HG03575 (cell line): ENCODE measurements at regions not wholly inside any gene's neighbourhood (a gene's known extent, or its start where the extent isn't known, plus 50 kb on each side); places are given as distances from the start of the nearest gene placed in this dataset.

Experiments used
- ATAC-seq: cut with Tn5 transposase; IDR thresholded peaks from one replicate; pipeline ENCODE4 v1.9.1; 2021; ENCODE audit not compliant: unreplicated experiment, insufficient number of reproducible peaks, low FRiP score; ENCODE audit errors: extremely low read depth

DNA sequence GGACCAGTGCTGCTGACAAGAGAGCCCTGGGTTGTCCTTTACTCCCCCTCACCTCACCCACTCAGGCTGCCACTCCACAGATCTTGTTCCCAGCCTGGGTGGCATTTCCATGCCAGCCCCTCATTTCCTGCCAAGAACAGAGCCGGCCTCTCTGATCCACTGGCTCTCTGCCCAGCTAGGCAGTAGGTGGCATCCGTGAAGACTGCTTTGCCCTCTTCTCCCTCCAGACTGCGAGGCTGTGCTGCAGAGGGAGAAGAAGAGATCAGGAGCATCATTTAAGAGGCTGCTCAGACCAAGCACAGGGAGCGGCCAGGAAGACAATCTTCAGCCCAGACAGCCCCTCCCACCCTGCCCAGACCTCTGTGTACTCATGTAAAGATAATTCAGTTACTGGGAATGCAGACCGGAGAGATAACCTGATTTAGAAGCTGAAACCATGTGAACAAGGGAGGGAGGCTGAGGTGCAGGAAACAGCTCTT lies 126.9 kb upstream of the NCAM1 start:
- ATAC-seq = no peak

DNA sequence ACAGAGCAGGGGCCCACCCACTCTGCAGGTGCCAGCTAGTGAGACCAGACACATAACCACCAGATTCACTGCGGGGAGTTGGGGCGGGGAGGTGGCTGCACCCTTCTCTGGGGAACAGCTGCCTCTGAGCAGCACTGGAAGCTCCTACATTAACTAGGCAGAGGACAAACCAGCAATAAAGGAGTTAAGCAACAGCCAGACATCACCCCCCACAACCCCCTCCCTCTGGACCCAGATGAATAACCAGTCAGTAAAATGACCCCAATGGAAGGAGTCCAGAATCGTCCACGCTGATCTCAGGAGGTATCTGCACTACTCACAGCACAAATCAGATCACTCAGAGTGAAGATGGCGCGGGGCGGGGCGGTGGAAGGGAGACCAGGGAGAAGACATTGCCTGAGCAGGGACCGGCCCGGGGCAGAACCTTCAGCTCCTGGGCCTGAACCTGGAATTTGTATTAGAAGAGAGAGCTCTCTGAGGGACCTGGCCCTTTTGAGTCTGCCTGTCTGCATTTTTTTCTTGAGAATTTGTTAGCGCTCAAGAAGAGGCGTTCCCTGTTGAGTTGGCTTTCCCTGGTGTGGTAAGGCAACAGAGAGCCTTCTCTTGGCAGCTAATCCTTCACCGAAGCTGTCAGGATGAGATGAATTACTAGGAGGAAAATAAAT lies 125.5 kb upstream of the NCAM1 start:
- no peak for ATAC-seq

DNA sequence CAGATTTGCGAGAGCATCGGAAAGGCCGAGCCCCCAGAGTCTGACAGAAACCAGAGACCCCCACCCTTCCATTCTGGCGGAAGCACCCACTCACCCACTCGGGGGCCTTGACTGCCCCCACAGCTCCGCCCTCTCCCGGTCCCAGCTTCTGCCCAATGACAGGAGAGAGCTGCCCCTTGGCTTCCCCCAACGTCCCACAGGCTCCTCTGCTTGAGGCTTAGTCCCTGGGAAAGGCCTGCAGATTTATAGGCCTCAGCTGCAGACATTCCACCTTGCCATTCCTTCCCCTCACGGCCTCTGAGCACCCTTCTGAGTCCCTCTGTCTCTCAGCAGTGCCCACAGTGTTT lies 125.0 kb upstream of the NCAM1 start:
- no peak for ATAC-seq

DNA sequence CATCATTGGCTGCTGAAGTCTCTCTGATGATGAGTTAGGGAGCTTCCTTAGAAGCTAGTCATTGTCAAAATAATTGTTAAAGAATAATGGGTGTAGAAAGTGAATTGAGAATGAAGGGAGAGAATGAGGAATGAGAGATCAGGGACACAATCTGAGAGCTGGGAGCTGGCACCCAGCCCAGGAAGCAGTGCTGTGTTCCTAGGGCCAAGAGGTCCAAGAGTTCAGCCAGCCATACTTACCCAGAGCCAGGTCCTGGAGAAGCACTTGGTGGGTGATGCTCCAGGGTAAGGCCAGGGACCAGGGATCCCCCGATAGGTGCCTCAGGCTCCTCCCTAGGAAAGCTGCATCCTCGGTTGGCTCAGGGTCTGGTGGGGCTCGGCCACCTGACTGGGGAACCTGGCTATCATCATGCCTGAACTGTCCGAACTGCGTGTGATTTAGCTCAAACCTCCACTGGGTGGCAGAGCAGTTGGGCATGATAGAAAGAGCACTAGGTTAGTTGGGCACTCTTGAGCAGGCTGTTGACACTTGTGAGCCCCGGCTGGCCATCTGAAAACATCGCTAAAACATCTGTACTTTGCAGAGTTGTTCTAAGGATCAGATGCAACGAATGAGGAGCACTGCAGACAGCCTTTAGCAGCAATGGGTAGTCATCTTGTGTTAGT lies 123.9 kb upstream of the NCAM1 start:
- ATAC-seq = no peak

DNA sequence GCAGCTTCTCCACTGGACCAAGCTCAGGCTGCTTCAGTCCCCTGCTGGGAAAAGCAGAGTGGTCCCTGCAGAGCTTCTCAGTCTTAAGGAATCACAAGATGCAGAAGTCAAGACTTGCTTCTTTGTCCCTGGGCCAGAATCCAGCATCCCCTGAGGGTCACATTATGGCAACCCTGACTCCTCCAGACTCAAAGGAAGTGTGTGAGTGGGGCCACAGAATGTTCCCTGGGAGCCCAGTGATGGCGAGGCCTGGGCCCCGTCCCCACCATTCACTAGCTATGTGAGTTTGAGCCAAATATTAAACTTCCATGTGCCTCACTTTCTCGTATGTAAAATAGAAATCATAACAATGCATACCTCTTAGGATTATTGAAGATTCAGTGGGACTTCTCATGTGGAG lies 122.2 kb upstream of the NCAM1 start:
- ATAC-seq = no peak

DNA sequence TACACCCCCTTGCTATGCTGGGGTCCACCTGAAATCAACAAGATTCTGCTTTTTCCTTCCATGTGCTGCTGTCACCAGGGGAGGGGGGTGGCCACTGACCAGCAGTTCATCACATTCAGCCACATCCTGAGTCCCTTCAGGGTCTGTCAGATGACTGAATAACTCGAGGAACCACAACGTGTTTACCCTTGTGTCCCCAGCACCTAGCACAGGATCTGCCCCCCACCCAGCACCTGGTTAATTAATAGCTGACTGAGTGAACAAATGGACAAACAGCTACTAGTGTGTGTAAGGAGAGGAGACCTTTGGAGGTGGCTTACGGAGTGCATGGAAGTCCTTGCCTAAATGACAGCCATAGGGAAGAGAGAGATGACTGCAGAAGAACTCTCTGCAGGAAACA lies 119.5 kb upstream of the NCAM1 start:
- no peak for ATAC-seq

DNA sequence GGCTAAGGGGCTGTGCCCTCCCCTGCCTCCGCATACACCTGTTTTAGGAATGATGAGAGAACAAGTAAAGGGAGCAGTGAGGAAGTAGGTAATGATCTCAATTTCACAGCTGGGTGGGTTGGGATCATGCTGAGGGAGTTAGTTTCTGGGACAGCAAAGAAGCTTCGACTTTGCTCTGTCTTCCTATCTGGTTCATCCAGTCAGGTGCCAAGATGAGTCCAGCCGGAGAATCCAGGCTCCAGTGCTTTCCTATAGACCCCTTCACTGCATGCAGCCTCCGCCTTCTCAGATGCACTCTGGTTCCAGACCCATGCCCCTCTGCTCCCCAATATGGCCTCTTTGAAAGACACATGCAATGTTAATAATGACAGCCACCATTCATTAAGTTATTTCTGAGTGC lies 119.1 kb upstream of the NCAM1 start:
- ATAC-seq = no peak

DNA sequence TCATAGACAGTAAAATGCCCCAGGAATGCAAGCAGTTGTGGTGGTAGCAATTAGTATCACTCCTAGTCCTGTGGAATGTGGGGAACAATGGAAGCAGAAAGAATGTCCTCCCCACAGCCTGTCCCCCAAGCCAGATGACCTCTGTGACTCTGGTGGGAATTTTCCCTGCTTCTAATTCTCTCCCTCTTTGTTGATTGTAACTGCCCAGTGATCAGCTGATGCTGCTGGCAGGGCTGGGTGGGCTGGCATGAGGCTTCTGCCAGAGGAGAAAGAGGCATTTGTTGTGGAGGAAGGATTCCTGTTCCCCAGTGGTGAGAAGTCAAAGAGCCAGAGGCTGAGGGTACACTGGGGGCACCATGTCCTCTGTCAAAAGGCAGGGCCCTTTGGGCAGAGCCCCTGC lies 116.7 kb upstream of the NCAM1 start:
- no peak for ATAC-seq

DNA sequence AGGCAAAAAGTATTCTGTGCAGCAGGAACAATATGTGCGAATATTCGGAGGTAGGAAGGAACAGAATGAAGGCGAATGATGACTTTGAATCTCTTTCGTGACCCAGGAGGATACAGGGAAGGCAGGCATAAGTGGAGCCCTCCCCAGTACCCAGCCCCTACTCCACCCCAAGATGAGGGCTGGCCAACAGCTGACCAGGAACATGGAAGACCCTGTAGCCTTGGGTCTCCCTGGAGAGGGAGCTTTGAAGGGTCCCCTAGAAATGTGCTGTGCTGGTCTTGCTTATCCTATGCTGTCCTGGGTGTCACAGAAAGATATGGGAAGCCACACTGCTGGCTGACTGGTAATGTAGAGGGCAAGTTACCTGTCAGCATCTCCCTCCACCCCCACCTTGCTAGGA lies 113.7 kb upstream of the NCAM1 start:
- no peak for ATAC-seq

DNA sequence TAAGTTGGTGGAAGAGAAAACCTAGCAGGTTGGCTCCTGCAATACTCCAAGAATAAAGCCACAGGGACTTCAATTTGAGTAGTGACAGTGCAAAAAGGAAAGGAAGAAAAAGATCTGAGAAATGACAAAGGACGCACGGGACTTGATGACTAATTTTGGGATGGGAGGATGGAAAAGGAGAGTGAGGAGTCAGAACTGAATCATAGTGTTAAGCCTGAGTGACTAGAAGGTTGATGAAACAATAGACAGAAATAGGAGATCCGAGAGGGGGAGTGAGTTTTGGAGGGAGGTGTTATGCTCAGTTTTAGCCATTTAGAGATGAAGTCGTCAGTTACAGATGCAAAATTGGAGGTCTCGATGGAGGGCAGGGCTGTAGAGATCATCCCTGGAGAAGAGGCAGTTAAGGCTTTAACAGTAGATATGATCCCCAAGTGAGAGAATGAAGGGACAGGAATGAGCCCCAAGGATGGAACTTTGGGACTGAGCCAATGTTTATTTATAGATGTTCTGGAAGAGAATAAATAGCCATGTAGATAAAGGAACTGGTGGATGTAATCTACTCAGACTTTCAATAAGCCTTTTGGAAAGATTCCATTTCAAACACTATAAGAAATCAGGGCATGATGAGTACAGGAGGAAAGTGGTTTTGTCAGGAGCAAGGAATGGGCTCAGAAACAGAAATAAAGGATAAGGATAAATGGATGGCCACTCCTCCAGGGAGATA lies 108.9 kb upstream of the NCAM1 start:
- no peak for ATAC-seq

DNA sequence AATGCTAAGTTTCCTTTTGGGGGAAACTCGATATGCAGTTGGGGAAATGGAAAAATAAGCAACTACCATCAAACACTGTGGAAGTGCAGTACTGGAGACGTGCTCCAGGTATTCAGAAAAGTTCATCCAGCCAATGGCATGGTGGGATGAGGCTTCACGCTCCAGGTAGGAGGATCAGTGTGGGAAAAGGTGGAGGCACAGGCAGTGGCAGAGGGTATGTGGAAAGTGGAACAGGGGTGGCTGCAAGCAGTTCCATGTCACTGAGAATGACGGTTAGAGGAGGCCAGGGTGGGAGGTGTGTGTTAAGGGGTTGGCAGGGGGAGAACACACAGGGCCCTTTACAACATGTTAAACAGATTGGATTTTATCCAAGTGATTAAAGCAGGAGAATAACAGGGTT lies 105.1 kb upstream of the NCAM1 start:
- ATAC-seq = no peak

DNA sequence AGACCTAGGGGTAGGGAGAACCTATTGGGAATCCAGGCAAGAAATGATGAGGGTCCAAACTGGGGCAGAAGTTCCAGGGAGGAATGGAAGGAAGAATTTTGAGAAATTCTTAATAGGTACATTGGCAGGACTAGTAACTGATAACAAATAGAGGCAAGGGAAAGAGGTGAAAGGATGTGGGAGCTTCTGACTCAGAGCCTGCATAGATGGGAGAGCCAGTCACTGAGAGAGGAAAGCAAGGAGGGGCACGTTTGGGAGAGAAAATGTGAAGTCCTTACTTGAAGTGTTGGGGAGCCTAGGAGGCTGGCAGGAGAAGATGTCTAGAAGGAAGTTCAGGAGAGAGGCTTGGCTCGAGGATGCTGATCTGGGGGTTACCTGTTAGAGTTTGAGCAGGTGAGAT lies 104.6 kb upstream of the NCAM1 start:
- ATAC-seq = no peak

DNA sequence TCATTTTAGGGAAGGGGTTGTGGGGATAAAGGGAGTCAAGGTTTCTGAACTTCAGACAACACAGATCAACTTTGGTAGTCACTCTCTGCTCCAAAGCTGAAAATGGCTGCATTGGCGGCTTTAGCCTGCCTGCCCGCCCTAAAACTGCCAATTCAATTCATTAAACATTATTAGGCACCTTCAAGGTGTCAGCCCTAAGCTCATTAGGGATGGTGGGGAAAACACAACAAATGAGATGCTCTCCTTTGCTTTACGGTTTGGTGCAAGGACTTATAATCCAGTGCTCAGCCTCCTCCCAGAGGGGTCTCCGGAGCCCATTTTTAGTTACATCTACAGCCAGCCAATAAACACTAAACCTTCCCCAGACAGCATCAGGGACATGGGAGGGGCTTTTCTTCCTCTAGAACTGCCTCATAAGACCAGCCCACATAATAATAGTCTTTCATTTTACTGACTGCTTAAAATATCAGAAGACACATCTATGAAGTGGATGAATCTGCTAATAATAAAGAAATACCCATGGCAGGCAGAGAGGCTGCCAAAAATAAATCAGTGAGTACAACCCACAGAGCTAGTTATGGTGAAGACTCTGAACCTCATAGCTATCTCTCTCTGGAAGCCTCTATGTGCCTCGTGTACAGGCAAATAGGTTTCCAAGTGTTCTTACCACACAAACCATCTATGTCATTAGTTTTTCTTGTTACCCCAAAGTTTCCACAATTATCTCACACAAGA lies 102.8 kb upstream of the NCAM1 start:
- no peak for ATAC-seq

DNA sequence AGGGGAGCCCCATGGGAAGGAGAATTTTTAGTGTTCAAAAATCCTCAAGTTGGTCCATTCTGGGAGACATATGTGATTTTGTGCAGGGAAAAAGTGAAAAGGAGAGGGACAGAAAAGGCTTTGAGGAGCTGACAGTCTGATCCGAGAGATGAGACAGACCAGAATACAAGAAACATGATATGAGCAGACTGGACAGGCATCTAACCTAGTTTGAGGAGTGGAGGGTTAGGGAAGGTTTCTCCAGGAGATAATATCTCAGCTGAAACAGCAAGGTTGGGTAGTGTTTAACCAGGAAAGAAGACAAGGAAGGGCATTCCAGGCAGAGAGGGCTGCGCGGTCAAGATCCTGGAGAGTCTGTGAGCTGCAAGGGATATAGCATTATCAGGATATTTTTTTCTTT lies 101.4 kb upstream of the NCAM1 start:
- no peak for ATAC-seq

DNA sequence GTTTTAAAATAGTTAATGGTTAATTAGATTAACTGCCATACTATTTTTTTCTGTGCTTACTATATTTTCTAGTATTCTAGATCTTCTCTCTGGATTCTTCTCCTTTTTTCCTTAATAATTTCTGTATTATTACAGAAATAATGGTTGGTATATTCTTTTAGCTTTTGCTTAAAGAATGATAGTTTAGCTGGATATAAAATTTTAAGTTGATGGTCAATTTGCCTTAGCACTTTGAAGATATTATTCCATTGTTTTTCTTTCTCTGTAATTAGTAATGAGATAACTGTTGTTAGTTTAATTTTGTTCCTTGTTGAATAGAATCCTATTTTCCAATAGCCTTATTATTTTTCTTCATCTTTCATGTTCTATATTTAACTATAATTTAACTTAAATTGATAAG lies 99.9 kb upstream of the NCAM1 start:
- ATAC-seq = no peak

DNA sequence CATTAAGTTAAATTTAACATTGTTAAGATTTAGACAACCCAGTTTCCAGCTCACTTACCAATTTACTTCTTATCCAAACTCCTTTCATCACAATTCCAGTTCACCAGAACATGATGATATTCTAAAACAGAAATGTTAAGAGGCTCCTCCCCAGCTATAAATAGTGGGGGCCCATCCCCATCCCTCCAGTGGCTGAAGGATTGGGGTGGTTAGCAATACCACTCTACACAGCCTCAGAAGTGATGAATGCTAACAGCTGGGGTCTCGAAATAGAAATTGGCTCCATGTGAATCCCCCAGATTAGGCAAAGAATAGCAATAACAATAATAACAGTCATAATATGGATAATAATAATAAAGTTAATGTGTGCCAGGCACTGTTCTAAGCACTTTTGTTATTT lies 97.9 kb upstream of the NCAM1 start:
- no peak for ATAC-seq

DNA sequence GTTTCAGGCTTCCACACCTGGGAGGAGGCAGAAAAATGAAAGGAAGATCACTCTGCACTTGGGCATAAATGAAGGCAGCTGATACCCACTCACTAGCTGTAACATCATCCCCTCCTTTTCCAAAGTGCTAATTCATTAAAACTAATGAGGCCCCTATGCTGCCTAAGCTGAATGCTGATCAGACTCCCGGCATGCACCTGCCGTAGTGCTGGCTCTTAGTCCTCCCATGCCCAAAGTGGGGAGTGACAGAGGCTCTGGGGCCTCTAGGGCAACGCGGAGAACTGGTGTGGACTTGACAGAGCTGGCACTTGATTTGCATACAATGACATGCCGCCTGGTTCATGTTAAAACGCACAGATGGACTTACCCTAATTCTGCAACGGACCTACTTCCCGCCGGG lies 96.5 kb upstream of the NCAM1 start:
- no peak for ATAC-seq

DNA sequence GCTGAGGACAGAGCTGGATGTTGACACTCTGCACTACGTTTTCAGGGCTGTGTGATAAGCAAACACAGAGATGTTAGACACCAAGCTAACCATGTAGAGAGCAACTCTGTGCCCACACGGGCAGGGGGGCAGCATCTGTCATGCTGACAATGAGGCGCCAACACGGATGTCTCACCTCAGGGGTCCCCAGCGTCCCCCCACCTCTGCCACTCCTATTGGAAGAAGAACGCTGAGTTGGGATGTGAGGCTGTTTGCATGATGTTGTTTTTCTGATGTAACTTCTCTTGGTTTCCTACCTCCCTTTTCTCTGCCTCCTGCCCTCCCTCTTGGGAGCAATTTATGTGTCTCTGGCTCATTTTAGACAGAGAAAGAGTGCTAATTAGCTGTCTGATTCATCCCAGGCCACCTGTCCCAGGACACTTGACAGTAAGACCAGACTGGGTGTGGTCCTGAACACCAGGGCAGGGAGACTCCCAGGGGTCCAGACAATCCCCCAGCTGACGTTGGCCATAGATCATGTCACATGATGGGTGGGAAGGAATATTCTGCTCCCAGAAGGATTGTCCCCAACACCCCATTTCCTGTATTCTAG lies 89.2 kb upstream of the NCAM1 start:
- ATAC-seq = no peak

DNA sequence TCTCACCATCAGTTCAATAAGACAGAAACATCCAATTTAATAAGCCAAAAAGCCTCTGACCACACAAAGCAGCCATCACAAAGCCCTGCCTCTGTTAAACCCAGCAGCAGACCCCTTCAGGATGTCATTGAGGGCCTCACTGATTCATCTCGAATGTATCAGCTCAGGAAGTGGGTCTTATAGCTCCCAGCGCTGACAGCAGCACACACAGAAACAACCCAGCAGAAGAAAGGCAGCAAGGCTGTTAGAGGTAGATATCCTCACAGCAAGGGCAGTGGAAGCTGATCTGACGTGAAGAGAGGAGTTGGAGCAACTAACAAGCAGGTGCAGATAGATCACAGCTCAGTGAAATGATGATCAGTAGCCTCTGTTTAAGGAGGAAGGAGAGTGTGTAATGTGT lies 86.2 kb upstream of the NCAM1 start:
- no peak for ATAC-seq
